ENCODE measurements at regions not wholly inside any gene's neighbourhood (a gene's known extent, or its start where the extent isn't known, plus 50 kb on each side); places are given as distances from the start of the nearest gene placed in this dataset.

DNA sequence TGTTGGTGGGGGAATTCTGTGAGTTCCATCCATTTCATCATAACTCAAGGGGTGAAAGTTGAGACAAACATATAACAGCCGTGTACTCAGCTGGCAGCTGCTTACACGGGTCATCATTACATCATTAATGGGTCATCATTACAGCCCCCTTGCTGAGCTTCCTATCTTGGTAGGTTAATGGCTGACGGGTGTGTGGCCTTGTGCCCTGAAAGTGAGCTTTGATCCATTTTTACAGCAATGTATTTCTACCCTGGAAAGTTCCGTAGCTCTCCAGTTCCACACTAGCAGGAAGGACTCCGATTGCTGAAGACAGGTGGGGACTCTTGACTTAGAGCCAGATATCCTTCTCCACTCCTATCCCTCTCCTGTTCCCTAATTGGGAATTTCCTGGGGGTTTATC is 105.2 kb upstream of the DLX2 start:
- intact Hi-C loops (cut with micrococcal nuclease): no loop called here
- ATAC-seq: no peak
- no peaks in the 10 kb centered on the region for H3K9me2 ChIP-seq (ENCODE audit: insufficient read depth)
- no peak overlapping the region for H2AFZ ChIP-seq (ENCODE audit: low read depth, low read length, poor library complexity, severe bottlenecking)
- no peaks in the 10 kb centered on the region for H3K4me1 ChIP-seq (ENCODE audit: control insufficient read depth in 1 of 2, insufficient read depth in 2 of 2, low read length in 2 of 2)
- no peak for DNase-seq (ENCODE audit: low read depth, low spot score)
- H3K36me3 ChIP-seq (ENCODE audit: control insufficient read depth in 1 of 2, insufficient read depth in 2 of 2, low read length in 2 of 2): no peaks in the 10 kb centered on the region
- ChIA-PET RAD21 (ENCODE audit: low non-redundant PET in 1 of 2, low total read pairs in 2 of 2, uncharacterized antibody in 2 of 2, unreplicated experiment in 2 of 2) (no interaction called here), CTCF (interaction anchor here (1.3 kb wide), 1 partner anchor 18 kb away, joined by 5 read pairs; no protein-coding TSS in a partner anchor), POLR2A (no interaction called here)
- H3K4me3 ChIP-seq (replicated peaks in 1 of 2; ENCODE audit: low read depth in 1 of 2, low read length in 2 of 2): no peak overlapping the region
- no peaks in the 10 kb centered on the region for H3K9me3 ChIP-seq (ENCODE audit: control insufficient read depth in 1 of 2, insufficient read depth in 1 of 2, low read depth in 1 of 2, low read length in 2 of 2)
- TF ChIP-seq TCF7L2 (IDR thresholded peaks at IDR 0.05; ENCODE audit: borderline replicate concordance, extremely low read depth, insufficient read depth, insufficient read length) (no peak), RAD21 (IDR thresholded peaks at IDR 0.05; ENCODE audit: low read depth) (no peak), CEBPB (IDR thresholded peaks at IDR 0.05; ENCODE audit: low read depth) (no peak), CTCF (IDR thresholded peaks at IDR 0.05 in 2 of 3, conservative IDR thresholded peaks at IDR 0.05 in 1 of 3; ENCODE audit: borderline replicate concordance in 1 of 3, insufficient read depth in 1 of 3, low read depth in 2 of 3, low read length in 2 of 3) (no peak), POLR2AphosphoS5 (IDR thresholded peaks at IDR 0.05; ENCODE audit: low read depth, low read length) (no peak), FOSL1 (IDR thresholded peaks at IDR 0.05; ENCODE audit: low read depth) (no peak), ELF1 (IDR thresholded peaks at IDR 0.05; ENCODE audit: borderline replicate concordance, low read depth) (no peak)
- TF ChIP-seq, protein P1, sequence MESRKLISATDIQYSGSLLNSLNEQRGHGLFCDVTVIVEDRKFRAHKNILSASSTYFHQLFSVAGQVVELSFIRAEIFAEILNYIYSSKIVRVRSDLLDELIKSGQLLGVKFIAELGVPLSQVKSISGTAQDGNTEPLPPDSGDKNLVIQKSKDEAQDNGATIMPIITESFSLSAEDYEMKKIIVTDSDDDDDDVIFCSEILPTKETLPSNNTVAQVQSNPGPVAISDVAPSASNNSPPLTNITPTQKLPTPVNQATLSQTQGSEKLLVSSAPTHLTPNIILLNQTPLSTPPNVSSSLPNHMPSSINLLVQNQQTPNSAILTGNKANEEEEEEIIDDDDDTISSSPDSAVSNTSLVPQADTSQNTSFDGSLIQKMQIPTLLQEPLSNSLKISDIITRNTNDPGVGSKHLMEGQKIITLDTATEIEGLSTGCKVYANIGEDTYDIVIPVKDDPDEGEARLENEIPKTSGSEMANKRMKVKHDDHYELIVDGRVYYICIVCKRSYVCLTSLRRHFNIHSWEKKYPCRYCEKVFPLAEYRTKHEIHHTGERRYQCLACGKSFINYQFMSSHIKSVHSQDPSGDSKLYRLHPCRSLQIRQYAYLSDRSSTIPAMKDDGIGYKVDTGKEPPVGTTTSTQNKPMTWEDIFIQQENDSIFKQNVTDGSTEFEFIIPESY (IDR thresholded peaks at IDR 0.05; ENCODE audit: extremely low read depth, insufficient replicate concordance, low read length): no peak
- H3K79me2 ChIP-seq (ENCODE audit: insufficient read depth, low read length): no peaks in the 10 kb centered on the region
- H3K27ac ChIP-seq (ENCODE audit: low read depth, low read length): no peak overlapping the region
- H3K27me3 ChIP-seq (ENCODE audit: insufficient read depth, low read length): no peaks in the 10 kb centered on the region
- no TSS peak for BruUV-seq (replicated peaks)
- no peaks in the 10 kb centered on the region for H4K20me1 ChIP-seq (ENCODE audit: insufficient read depth)
- no peak overlapping the region for H3K4me2 ChIP-seq (ENCODE audit: low read length)
- H3K9ac ChIP-seq (ENCODE audit: low read length): no peak overlapping the region

Measured in HCT116 (cell line).